ENCODE measurements at regions not wholly inside any gene's neighbourhood (a gene's known extent, or its start where the extent isn't known, plus 50 kb on each side); places are given as distances from the start of the nearest gene placed in this dataset.
"Not testable (repeated sequence)": the region's sequence is repeated elsewhere in the genome, so short reads cannot be mapped to it uniquely, and the experiment has no call there.

GRCh38 chr16:70046560-70046959 lies 67.6 kb upstream of the PDPR start:
- TF ChIP-seq, protein P1, sequence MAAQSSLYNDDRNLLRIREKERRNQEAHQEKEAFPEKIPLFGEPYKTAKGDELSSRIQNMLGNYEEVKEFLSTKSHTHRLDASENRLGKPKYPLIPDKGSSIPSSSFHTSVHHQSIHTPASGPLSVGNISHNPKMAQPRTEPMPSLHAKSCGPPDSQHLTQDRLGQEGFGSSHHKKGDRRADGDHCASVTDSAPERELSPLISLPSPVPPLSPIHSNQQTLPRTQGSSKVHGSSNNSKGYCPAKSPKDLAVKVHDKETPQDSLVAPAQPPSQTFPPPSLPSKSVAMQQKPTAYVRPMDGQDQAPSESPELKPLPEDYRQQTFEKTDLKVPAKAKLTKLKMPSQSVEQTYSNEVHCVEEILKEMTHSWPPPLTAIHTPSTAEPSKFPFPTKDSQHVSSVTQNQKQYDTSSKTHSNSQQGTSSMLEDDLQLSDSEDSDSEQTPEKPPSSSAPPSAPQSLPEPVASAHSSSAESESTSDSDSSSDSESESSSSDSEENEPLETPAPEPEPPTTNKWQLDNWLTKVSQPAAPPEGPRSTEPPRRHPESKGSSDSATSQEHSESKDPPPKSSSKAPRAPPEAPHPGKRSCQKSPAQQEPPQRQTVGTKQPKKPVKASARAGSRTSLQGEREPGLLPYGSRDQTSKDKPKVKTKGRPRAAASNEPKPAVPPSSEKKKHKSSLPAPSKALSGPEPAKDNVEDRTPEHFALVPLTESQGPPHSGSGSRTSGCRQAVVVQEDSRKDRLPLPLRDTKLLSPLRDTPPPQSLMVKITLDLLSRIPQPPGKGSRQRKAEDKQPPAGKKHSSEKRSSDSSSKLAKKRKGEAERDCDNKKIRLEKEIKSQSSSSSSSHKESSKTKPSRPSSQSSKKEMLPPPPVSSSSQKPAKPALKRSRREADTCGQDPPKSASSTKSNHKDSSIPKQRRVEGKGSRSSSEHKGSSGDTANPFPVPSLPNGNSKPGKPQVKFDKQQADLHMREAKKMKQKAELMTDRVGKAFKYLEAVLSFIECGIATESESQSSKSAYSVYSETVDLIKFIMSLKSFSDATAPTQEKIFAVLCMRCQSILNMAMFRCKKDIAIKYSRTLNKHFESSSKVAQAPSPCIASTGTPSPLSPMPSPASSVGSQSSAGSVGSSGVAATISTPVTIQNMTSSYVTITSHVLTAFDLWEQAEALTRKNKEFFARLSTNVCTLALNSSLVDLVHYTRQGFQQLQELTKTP (IDR thresholded peaks at IDR 0.05; ENCODE audit: low read depth in 1 of 2, partially characterized antibody in 2 of 2) = peak in 1 of 2 experiments; percentile 92
- POLR2A ChIA-PET; H3K9me3 ChIP-seq (replicated peaks; ENCODE audit: control insufficient read depth, insufficient read depth, low read depth, low read length); H4K20me1 ChIP-seq (replicated peaks; ENCODE audit: control insufficient read depth, insufficient read depth, low read length); in situ Hi-C loops (cut with MboI); H3K27me3 ChIP-seq (ENCODE audit: control insufficient read depth in 2 of 2, insufficient read depth in 2 of 2, low read length in 2 of 2); H3K27ac ChIP-seq (ENCODE audit: extremely low read depth, low read depth, low read length); H3K9me1 ChIP-seq (ENCODE audit: control insufficient read depth, insufficient read depth, low read length); DNase-seq (ENCODE audit: extremely low read depth in 1 of 4, low spot score in 3 of 4); H3K4me3 ChIP-seq; H3K9ac ChIP-seq (ENCODE audit: insufficient read depth in 1 of 2, low read depth in 2 of 2, low read length in 2 of 2); H3K79me2 ChIP-seq (ENCODE audit: control insufficient read depth, insufficient read depth, low read length); intact Hi-C loops (cut with micrococcal nuclease); H3K36me3 ChIP-seq (ENCODE audit: control insufficient read depth, insufficient read depth, low read length); H3K4me1 ChIP-seq (replicated peaks in 1 of 2; ENCODE audit: control insufficient read depth in 2 of 2, insufficient read depth in 2 of 2, low read length in 2 of 2); ATAC-seq; CTCF ChIA-PET (ENCODE audit: low intra/inter-chr PET ratio); FAIRE-seq; H3K4me2 ChIP-seq (ENCODE audit: insufficient read depth, low read length); H2AFZ ChIP-seq (ENCODE audit: low read depth, low read length); BruUV-seq (replicated peaks): not testable (repeated sequence)
- WGBS (ENCODE audit: insufficient coverage, low coverage, missing lambda C conversion rate) = 88% methylated on average over 2 of the region's 3 CpGs

- POLR2A ChIA-PET = not testable (repeated sequence)
Measured at GRCh38 chr16:70048083-70048482, 66.0 kb upstream of the PDPR start.

More at GRCh38 chr16:70048083-70048482, 66.0 kb upstream of the PDPR start:
- H3K4me3 ChIP-seq; H3K4me1 ChIP-seq (replicated peaks in 1 of 2; ENCODE audit: control insufficient read depth in 2 of 2, insufficient read depth in 2 of 2, low read length in 2 of 2); H2AFZ ChIP-seq (ENCODE audit: low read depth, low read length); H4K20me1 ChIP-seq (replicated peaks; ENCODE audit: control insufficient read depth, insufficient read depth, low read length); in situ Hi-C loops (cut with MboI); FAIRE-seq; H3K9ac ChIP-seq (ENCODE audit: insufficient read depth in 1 of 2, low read depth in 2 of 2, low read length in 2 of 2); BruUV-seq (replicated peaks); H3K27me3 ChIP-seq (ENCODE audit: control insufficient read depth in 2 of 2, insufficient read depth in 2 of 2, low read length in 2 of 2); H3K27ac ChIP-seq (ENCODE audit: extremely low read depth, low read depth, low read length); H3K4me2 ChIP-seq (ENCODE audit: insufficient read depth, low read length); H3K9me1 ChIP-seq (ENCODE audit: control insufficient read depth, insufficient read depth, low read length); CTCF ChIA-PET (ENCODE audit: low intra/inter-chr PET ratio); H3K36me3 ChIP-seq (ENCODE audit: control insufficient read depth, insufficient read depth, low read length); intact Hi-C loops (cut with micrococcal nuclease); H3K79me2 ChIP-seq (ENCODE audit: control insufficient read depth, insufficient read depth, low read length); H3K9me3 ChIP-seq (replicated peaks; ENCODE audit: control insufficient read depth, insufficient read depth, low read depth, low read length); DNase-seq (ENCODE audit: extremely low read depth in 1 of 4, low spot score in 3 of 4); ATAC-seq: not testable (repeated sequence)
- 16% methylated on average over 3 of the region's 3 CpGs for WGBS (ENCODE audit: insufficient coverage, low coverage, missing lambda C conversion rate)

All from K562 (cell line).